B cell (primary cell): ENCODE measurements at regions not wholly inside any gene's neighbourhood (a gene's known extent, or its start where the extent isn't known, plus 50 kb on each side); places are given as distances from the start of the nearest gene placed in this dataset.

Experiments
- CTCF ChIP-seq: fragments of 200-600 bp; IDR thresholded peaks from one replicate; pipeline ENCODE4 v1.8.0; 2022; ENCODE audit warnings: antibody characterized with exemption, mild to moderate bottlenecking
- EZH2 ChIP-seq: IDR thresholded peaks from 2 replicates; pipeline ENCODE4 v1.6.1; 2012; ENCODE audit warnings: borderline replicate concordance, low read depth, mild to moderate bottlenecking, moderate library complexity, low read length; ENCODE audit not compliant: insufficient read depth, poor library complexity, severe bottlenecking

- TF ChIP-seq CTCF = no peak
- no peak for TF ChIP-seq EZH2
Observed at GRCh38 chr19:31504221-31504620, 155.0 kb upstream of the TSHZ3 start.
